GM19025 (cell line): ENCODE measurements at regions not wholly inside any gene's neighbourhood (a gene's known extent, or its start where the extent isn't known, plus 50 kb on each side); places are given as distances from the start of the nearest gene placed in this dataset.
"Not testable (repeated sequence)": the region's sequence is repeated elsewhere in the genome, so short reads cannot be mapped to it uniquely, and the experiment has no call there.

Source experiments
- ATAC-seq: cut with Tn5 transposase; IDR thresholded peaks from one replicate; pipeline ENCODE4 v1.9.1; 2021; ENCODE audit warnings: mild to moderate bottlenecking, low read depth, moderate library complexity; ENCODE audit not compliant: unreplicated experiment

DNA sequence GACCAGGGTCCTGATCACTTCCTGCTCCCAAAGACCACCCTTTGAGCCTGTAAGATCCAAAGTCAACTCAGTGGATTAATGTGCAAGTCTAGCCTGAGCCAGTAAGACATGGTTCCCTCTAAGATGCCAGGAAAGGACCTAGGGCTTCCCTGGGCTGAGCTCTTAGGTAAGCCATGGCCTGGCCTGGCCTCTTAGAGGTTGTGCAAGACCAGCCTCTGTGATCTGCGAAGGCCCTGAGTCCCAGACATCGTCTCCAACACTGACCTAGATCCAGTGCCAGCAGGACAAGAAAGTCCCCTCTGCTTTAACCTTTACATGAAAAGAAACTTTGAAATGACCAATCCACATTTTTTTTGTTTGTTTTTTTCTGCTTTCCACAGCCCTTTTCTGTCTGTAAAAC, 73.6 kb upstream of the CYP1B1 start:
- ATAC-seq = no peak

DNA sequence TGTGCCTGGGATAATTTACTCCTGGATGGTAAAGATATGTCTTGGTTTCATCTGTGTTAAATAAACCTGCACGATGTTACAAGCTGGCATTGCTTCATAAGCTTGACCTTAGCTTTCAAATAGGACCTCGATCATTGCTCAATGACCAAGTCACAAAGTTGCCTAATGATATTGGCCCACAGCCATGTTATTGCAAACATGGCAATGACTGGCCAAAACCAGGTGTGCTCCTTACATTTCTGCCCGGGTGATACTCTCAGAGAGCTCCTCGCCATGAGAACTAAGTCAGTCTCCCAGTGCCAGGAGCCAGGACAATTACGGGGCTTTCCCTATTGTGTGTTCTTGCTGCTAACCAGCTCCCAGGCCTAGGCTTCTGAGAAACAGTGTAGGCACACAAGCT, 72.5 kb upstream of the CYP1B1 start:
- no peak for ATAC-seq

DNA sequence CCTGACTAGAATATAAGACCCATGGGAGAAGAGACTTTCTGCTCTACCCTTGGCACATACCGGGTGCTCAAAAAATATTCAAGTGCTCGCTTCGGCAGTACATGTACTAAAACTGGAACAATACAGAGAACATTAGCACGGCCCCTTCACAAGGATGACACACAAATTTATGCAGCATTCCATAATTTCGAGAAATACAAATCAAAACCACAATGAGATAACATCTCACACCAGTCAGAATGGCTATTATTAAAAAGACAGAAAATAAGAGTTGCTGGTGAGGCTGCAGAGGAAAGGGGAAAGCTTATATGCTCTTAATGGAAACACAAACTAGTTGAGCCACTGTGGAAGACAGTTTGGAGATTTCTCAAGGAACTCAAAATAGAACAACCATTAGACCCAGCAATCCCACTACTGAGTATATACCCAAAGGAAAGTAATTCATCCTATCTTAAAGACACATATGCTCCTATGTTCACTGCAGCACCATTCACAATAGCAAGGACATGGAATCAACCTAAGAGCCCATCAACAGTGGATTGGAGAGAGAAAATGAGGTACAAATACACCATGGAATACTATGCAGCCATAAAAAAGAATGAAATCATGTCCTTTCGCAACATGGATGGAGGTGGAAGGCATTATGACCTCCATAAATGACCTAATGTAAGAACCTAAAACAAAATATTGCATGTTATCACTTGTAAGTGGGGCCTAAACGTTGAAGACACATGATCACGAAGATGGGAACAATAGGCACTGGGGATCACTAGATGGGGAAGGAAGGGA, 71.6 kb upstream of the CYP1B1 start:
- no peak for ATAC-seq

DNA sequence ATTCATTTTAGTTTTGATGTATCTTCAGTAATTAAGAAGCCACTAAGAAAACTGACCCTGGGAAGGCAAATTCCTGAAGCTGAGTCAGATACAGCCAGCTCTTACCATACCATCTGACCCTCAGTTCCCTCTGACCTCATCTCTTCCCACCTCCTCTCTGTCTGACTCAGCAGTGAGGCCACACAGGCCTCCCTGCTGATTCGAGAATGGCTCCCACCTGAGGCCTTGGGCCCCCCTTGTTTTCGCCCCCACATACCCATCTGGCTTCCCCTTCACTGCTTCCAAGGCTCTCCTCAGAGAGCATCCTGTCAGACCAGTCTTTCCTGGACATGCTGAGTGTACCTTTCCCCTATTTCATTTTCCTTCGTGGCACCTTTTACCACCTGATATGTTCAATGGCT, 71.0 kb upstream of the CYP1B1 start:
- ATAC-seq = peak; percentile 85

DNA sequence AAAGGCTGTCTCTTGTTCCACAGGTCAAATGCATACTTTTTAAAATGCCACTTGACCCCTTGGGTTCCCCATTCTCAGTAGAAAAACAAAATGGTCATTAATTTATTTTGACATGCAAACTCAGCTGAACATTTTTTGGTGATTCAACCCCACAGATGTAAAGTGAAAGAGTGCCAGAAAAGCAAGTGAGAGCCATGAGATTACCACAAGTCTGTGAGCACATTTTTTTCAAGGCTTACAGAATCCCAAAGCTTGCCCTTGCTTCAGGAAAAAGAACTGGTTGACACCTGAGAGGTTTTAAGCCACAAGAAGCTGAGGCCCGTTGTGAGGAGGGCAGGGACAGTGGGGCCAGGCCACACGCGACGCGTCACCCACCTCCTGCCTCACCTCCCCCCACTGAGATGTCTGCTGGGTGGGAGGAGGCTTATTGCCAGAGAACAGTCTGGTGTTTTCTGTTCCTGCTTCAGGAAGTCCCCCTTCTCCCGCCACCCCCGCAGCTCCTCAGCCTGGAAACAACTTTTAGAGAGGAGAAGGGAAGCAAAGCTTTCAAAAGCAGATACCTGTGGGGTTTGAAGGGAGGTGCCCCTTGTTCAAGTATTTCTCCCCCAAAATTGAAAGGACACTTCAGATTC, 70.4 kb upstream of the CYP1B1 start:
- ATAC-seq = peak; percentile 44

DNA sequence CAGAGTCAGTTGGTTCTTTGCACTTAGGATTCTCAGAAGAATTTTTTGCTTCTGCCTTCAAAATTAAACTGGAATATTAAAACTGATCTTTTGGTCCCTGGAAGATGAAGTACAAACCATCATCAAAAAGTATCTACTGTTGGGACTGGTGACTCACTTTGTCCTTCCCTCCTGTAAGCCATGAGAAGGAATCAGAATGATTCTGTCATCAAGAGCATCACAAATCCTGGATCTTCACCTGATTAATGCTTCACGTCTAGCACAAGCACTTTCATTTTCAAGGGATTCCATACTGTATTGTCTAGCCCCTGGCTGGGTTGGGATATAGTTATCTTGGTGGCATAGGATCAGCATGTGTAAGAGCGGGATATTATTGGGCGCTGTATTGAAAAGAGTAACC, 69.3 kb upstream of the CYP1B1 start:
- no peak for ATAC-seq

DNA sequence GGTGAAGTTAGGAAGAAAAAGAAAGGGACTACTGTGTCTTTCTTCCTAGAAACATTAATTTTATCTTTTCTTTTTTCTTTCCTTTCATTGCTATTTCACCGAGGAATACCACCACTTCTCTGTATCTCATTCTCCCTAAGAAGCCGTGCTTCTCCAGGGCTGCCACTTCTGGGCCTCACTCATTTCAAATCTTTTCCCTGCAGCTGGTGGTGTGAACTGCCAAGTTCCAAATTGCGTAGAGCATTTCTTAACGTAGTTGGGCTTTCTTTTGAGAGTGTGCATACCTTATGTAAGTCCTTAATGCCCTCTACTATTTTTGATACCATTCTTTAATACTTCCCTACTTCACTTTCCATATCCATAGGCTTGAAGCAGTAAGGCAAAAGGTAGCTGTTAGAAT, 66.7 kb upstream of the CYP1B1 start:
- no peak for ATAC-seq

DNA sequence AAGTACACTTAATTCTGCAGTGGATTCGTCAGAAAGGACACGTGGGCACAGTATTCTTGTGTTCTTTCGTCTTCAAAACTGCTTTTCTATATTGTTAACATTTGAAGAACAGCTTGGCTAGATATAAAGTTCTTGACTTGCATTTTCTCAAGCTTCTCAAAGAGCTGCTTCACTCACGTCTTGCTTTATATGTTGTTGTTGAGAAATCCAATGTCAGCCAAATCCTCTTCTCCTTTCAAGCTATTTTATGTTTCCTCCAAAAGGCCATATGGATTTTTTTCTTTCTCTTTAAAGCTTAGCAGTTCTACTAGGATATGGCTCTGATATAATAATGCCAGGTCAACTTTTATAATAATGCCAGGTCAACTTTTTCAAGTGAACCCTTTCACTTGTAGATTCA, 65.5 kb upstream of the CYP1B1 start:
- no peak for ATAC-seq

DNA sequence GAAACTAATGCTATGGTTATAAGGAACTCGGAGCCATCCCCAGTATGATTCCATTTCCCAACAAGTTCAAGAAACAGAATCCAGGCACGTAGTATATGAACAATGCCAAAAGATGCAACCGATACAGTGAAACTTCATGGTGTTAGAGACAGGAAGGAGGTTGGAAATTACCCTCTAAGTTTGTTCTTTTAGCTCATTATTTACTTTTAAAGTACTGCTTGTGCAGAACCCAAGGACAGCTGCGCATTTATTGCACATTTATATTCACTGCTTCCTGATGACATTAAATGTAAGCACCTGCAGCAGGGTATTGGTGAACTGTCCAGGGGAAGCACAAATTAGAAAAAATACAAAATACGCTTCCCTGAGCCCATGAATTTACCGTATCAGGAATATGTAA, 63.0 kb upstream of the CYP1B1 start:
- no peak for ATAC-seq

DNA sequence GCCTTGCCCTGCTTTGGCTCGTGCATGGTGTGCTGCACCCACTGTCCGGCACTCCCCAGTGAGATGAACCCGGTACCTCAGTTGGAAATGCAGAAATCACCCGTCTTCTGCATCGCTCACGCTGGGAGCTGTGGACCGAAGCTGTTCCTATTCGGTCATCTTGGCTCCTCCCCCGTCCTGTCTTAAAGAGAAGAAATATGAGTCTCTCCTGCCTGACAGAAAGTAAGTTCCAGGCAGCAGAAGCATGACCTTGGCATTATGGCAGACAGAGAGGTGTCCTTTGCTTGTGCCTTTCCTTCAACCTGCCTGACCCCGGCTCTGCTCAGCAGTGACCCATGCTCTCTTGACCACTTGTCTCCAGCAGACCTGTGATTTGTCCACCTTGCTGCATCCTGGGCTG, 62.5 kb upstream of the CYP1B1 start:
- no peak for ATAC-seq

DNA sequence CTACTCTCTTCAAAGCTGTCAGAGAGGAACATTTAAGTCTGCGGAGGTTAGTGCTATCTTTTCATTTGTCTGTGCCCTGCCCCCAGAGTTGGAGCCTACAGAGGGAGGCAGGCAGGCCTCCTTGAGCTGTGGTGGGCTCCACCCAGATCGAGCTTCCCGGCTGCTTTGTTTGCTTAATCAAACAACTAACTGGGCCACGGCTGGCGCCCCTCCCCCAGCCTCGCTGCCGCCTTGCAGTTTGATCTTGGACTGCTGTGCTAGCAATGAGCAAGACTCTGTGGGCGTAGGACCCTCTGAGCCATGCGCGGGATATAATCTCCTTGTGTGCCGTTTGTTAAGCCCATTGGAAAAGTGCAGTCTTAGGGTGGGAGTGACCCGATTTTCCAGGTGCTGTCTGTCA, 62.0 kb upstream of the CYP1B1 start:
- not testable (repeated sequence) for ATAC-seq

DNA sequence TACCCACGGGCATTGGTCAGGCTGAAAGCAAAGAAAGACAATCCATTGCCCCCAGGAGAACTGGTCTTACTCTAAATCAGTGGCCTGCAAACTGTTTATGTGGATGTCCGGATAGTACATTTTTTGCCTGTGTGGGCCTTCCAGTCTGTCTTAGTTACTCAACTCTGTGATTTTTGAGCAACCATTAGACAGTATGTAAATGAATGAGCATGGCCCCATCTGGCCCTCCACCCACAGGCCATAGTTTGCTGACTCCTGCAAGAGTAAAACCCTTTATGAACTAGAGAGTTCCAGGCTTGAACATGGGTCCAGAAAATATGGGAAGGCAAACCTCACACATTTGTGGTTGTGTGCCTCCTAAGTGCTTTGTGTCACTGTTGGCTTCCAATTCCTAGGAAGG, 55.7 kb upstream of the CYP1B1 start:
- no peak for ATAC-seq

DNA sequence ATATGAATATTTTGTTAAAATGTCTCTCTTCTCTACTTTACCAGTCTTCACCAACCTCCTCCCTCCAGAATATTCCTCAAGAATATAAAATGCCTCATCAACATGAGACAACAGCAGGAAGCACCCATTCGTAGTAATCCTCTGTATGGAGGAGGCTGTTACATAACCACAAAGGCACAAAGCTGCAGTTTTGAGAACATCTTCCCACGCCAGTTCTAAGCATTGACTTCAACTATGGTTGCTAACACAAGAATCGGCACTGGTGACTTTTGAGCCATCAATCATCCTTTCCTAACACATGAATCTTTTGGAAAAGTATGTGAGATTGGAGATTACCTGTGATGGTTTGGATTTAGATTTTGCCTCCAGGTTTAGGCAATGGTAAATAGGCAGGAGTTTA, 54.9 kb upstream of the CYP1B1 start:
- ATAC-seq = no peak

DNA sequence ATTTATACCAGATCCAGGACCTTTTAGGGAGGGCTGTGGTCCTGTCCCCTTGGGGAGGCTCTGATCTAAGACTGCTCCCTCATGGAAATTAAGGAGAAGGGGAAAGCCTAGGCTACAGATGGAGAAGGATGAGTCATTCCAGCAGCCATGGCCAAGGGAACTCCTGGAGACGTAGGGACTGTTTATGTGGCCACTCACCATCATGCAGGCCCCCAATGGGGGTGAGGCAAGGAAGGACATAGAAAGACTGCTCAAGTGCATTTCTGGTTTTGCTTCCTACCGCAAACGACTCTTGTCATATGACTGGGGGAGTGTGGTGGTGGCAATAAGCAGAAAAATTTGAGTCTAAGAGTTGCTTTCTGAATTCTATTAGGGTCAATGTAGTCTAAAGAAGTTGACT, 54.0 kb upstream of the CYP1B1 start:
- no peak for ATAC-seq

DNA sequence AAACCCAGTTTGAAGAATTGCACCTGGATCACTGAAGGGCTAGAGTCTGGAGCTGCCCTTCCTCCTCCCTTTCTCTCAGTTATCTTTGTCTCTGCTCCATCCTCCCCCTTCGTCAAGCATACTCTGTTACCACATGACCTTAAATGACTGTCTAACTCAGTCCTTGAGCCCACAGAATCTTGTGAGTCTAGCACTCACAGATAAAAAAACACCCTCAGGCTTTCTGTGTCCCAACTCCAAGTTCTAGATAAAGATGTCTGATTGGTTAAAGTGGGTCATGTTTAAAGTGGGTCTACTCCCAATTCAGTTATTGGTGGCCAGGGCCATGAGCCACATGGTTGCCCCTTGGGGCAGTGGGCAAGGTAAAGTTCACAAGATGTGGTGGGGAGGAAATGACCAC, 53.5 kb upstream of the CYP1B1 start:
- no peak for ATAC-seq

DNA sequence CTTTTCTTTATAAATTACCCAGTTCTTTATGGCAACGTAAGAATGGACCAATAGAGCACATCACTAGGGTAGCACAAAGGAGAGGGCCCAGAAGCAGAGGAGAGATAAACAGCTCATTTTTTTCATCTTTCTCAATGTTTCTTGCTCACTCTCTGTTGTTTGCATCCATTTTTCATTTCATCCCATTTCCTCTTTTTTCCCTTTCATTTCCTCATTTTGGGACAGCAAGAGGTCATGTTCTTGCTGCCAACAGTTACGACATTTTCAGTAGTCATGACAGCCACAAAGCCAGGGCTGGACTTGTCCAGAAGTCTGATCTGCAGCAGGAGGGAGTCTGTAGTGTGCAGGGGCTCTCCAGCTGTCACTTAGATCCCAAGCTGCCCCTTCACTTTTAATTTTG, 52.7 kb upstream of the CYP1B1 start:
- no peak for ATAC-seq

DNA sequence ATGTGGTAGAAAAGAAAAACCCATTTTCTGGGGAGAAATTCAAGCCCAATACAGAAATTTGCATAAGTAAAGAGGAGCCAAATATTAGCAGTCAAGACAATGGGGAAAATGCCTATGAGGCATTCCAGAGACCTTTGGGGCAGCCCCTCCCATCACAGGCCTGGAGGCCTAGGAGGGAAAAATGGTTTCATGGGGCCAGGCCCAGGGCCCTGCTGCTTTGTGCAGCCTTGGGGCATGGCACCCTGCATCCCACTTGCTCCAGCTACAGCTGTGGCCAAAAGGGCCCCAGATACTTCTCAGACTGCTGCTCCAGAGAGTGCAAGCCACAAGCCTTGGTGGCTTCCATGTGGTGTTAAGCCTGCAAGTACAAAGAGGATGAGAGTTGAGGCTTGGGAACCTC, 51.3 kb upstream of the CYP1B1 start:
- no peak for ATAC-seq

DNA sequence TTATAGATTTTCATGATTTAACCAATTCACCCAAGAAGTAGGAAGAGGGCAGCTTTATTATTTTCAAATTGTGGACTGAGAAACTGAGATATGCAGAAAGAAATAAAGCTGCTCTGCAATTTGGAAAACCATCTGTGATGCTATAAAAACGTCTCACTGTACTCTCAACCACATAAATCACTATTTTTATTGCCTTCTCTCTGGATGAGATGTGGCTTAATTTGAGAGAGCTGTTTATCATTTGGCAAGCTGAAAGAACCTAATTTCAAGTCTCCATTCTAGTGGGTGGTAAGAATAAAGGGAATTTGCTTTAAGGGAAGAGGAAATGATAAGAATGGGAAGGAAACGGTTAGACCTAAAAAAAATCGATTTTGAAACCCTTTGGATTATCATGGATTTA, 49.9 kb upstream of the CYP1B1 start:
- no peak for ATAC-seq
